ENCODE measurements at regions not wholly inside any gene's neighbourhood (a gene's known extent, or its start where the extent isn't known, plus 50 kb on each side); places are given as distances from the start of the nearest gene placed in this dataset.

DNA sequence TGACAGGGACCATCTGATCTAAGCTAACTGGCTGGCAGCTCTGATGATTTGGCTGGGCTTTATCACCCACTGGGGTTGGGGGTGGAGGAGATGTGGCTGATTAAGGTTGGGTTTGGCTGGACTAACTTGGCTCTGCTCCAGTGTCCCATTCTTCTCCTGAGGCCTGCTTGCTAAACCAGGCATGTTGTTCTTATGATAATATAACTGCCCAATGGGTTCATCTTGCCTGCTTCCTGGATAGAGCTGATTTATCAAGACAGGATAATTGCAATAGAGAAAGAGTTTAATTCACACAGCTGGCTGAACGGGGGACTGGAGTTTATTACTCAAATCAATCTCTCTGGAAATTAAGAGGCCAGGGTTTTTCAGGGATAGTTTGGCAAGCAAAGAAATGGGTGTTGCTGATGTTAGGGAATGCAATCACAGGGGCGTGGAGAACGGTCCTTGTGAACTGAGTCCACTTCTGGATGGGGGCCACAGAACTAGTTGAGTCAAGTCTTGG is 150.4 kb downstream of the PTH2R start:
- no peak for DNase-seq (ENCODE audit: low read depth)
- no peak overlapping the region for H3K4me3 ChIP-seq (replicated peaks; ENCODE audit: low read depth, low read length)
- TF ChIP-seq, protein P1, sequence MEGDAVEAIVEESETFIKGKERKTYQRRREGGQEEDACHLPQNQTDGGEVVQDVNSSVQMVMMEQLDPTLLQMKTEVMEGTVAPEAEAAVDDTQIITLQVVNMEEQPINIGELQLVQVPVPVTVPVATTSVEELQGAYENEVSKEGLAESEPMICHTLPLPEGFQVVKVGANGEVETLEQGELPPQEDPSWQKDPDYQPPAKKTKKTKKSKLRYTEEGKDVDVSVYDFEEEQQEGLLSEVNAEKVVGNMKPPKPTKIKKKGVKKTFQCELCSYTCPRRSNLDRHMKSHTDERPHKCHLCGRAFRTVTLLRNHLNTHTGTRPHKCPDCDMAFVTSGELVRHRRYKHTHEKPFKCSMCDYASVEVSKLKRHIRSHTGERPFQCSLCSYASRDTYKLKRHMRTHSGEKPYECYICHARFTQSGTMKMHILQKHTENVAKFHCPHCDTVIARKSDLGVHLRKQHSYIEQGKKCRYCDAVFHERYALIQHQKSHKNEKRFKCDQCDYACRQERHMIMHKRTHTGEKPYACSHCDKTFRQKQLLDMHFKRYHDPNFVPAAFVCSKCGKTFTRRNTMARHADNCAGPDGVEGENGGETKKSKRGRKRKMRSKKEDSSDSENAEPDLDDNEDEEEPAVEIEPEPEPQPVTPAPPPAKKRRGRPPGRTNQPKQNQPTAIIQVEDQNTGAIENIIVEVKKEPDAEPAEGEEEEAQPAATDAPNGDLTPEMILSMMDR (IDR thresholded peaks at IDR 0.05; ENCODE audit: low read length, missing control alignments) = no peak

DNA sequence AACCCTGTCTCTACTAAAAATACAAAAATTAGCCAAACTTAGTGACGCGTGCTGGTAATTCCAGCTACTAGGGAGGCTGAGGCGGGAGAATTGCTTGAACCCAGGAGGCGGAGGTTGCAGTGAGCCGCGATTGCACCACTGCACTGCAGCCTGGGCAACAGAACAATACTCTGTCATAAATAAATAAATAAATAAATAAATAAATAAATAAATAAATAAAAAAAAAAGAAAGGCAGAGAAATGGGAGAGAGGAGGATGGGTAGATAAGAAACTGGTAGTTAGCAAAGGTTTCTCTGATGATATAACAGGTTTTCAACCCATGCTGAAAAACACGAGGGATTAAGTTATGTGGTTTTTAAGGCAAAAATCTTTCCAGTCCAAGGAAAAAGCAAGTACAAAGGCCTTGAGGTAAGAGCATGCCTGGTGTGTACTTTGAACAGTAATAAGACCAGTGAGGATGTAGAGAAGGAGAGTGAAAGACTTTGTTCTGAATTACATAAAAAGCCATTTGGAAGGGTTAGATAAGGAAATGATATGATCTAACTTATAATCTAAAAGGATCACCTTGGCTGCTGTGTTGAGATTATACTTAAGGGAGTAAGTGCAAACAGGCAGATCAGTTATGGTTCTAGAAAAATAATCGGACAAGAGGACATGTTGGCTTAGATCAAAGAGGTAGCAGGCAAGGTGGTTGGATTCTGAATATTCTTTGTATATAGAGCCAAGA is 159.3 kb downstream of the PTH2R start:
- TF ChIP-seq, protein P1 (IDR thresholded peaks at IDR 0.05; ENCODE audit: low read length, missing control alignments) = no peak
- no peak for DNase-seq (ENCODE audit: low read depth)

DNA sequence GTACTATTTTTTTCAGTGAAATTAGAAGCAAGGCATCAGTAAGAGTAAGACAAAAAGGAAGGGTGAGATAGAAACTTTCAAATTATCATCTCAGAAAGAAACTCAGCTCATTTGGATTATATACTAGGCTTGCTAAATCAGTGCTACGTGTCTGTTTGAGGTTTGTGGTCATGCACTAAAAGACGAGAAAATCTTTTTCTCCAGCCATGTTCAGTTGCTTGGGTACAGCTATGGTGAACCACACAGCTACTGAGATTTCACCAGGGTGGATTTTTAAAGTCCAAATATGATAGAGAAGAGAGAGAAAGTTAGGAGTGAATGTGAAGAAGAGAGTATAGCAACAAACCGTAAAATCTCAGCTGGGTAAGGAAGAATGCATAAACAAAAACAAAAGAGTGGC is 161.6 kb downstream of the PTH2R start:
- TF ChIP-seq, protein P1 (IDR thresholded peaks at IDR 0.05; ENCODE audit: low read length, missing control alignments) = no peak
- H3K4me3 ChIP-seq (replicated peaks; ENCODE audit: low read depth, low read length) = no peak overlapping the region
- DNase-seq (ENCODE audit: low read depth) = no peak

More for the DNA sequence above, 159.3 kb downstream of the PTH2R start:
- no peak overlapping the region for H3K4me3 ChIP-seq (replicated peaks; ENCODE audit: low read depth, low read length)

DNA sequence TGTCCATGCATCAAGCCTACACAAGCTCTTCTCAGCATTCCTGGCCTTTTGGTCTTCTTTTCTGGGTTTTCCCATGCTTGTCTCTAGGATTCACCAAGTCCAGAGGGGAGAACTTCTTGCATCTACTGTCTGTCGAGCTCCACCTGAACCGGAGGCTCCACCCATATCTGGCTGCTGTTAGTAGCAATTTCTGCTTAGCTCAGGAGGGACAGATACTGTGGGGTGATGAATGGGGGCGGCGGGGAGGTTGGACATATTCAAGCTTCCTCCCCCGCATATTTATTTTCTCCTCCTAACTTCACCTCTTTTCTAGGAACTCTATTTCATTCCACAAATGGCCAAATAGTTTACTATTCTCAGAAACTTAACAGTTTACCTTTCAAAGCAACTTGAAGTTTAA is 163.5 kb downstream of the PTH2R start:
- DNase-seq (ENCODE audit: low read depth) = no peak
- TF ChIP-seq, protein P1 (IDR thresholded peaks at IDR 0.05; ENCODE audit: low read length, missing control alignments) = no peak
- H3K4me3 ChIP-seq (replicated peaks; ENCODE audit: low read depth, low read length) = no peak overlapping the region

DNA sequence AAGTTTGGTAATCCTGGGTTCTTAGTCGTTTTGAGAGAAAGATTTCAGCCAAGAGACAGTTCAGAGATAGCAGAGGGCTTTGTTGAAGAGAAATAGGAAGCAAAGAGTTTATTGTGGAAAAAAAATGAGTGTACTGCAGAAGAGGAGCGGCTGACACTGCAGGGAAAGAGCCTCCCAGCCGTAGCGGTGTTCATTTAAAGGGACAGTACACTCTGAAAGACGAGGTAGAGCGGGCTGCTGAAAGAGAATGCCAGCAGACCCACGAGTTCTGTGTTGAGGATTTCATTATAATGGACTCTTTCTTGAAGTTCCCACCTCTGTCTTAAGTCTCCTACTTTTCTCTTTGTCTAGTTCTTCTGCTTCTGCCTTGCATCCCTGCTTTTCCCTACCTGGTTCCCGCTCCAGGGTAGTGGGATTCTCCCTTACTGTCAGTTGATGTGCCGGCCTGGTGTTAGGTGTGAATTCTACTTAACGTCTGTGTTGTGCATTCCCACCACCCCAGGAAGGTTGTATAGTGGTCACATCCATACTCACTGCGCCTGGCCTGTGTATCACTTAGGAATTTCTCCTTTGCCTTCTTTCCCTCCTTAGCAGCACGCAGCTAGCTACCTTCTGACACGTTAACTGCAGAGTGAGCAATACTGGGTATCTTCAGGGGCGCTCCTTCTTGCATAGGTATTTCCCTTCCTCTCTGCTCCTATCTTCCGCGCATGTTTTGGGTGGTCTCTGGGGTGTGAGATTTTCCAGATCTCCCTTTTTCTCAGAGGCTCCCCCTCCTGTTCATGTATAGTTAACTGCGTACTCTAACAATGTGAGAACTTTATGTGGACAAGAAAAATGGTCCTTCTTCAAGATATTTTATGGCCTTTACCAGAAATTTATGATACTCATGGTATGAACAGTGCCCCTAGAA is 164.5 kb downstream of the PTH2R start:
- TF ChIP-seq, protein P1 (IDR thresholded peaks at IDR 0.05; ENCODE audit: low read length, missing control alignments) = no peak
- DNase-seq (ENCODE audit: low read depth) = no peak
- H3K4me3 ChIP-seq (replicated peaks; ENCODE audit: low read depth, low read length) = no peak overlapping the region

DNA sequence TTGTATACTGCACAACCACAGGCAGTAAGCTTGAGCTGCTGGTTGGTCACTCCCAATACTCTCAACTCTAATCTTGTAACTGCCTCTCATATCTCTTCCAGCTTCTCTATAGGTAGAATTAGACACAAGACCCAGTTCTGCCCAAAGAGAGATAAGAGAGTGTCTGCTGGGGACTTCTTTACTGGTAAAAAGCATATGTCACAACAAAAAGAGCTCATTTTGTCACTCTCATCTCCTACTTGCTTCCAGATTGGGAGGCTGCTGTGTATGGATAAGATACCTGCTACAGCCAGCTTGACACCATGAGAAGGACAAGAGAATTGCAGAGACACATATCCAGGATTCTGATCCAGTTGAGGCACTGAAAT is 165.2 kb downstream of the PTH2R start:
- no peak overlapping the region for H3K4me3 ChIP-seq (replicated peaks; ENCODE audit: low read depth, low read length)
- DNase-seq (ENCODE audit: low read depth) = no peak
- TF ChIP-seq, protein P1 (IDR thresholded peaks at IDR 0.05; ENCODE audit: low read length, missing control alignments) = no peak

Data from fibroblast of pulmonary artery (primary cell).